Neuronal stem cell (in vitro differentiated cells): ENCODE measurements at regions not wholly inside any gene's neighbourhood (a gene's known extent, or its start where the extent isn't known, plus 50 kb on each side); places are given as distances from the start of the nearest gene placed in this dataset.

ENCODE experiments used
- DNase-seq: peaks from one replicate; pipeline ENCODE4 v3.0.0-alpha.2; 2013; ENCODE audit warnings: low spot score
- H2AFZ ChIP-seq: one replicate; pipeline ENCODE4 v1.6.1; 2013; ENCODE audit warnings: mild to moderate bottlenecking, low read length, inconsistent platforms
- H2AK5ac ChIP-seq: 2 replicates; pipeline ENCODE4 v1.6.1; 2013; ENCODE audit warnings: low read depth, mild to moderate bottlenecking, inconsistent platforms, low read length, moderate library complexity, mixed read lengths
- H2BK120ac ChIP-seq: 2 replicates; pipeline ENCODE4 v1.6.1; 2013; ENCODE audit warnings: low read depth, mild to moderate bottlenecking, inconsistent platforms, low read length, moderate library complexity, mixed read lengths
- H2BK12ac ChIP-seq: one replicate; pipeline ENCODE4 v1.6.1; 2013; ENCODE audit warnings: low read length, inconsistent platforms
- H2BK15ac ChIP-seq: 2 replicates; pipeline ENCODE4 v1.6.1; 2013; ENCODE audit warnings: mild to moderate bottlenecking, low read length, inconsistent platforms, mixed read lengths
- H2BK5ac ChIP-seq: one replicate; pipeline ENCODE4 v1.6.1; 2013; ENCODE audit warnings: inconsistent platforms, mild to moderate bottlenecking, low read length, moderate library complexity
- H3K14ac ChIP-seq: one replicate; pipeline ENCODE4 v1.6.1; 2013; ENCODE audit warnings: low read length, inconsistent platforms
- H3K18ac ChIP-seq: 2 replicates; pipeline ENCODE4 v1.6.1; 2013; ENCODE audit warnings: low read length, inconsistent platforms
- H3K23ac ChIP-seq: 2 replicates; pipeline ENCODE4 v1.6.1; 2013; ENCODE audit warnings: low read depth, mild to moderate bottlenecking, mixed read lengths, low read length, inconsistent platforms; ENCODE audit not compliant: poor library complexity
- H3K27ac ChIP-seq: replicated peaks from 3 replicates; pipeline ENCODE4 v1.5.1; 2013; ENCODE audit warnings: low read length, inconsistent platforms
- H3K27me3 ChIP-seq, 3 experiments: 2 replicates each; pipeline ENCODE4 v1.6.1; 2013; ENCODE audit warnings: low read length in 3 of 3, mild to moderate bottlenecking in 2 of 3, inconsistent platforms in 1 of 3, low read depth in 1 of 3, mixed read lengths in 1 of 3, moderate library complexity in 1 of 3; ENCODE audit not compliant: control insufficient read depth in 3 of 3, insufficient read depth in 3 of 3
- H3K36me3 ChIP-seq, 2 donors: replicated peaks in 1 of 2; 2 replicates each; pipeline ENCODE4 v1.6.1; 2013; ENCODE audit warnings: low read length in 2 of 2; ENCODE audit not compliant: control insufficient read depth in 2 of 2, insufficient read depth in 2 of 2
- H3K4ac ChIP-seq: 2 replicates; pipeline ENCODE4 v1.6.1; 2013; ENCODE audit warnings: inconsistent platforms, mild to moderate bottlenecking, low read length, moderate library complexity
- H3K4me1 ChIP-seq, 2 donors: 1 replicate in 1 of 2; 2 replicates in 1 of 2; pipeline ENCODE4 v1.6.1; 2013; ENCODE audit warnings: low read length in 2 of 2, low read depth in 1 of 2; ENCODE audit not compliant: control insufficient read depth in 2 of 2, insufficient read depth in 1 of 2
- H3K4me2 ChIP-seq: one replicate; pipeline ENCODE4 v1.6.1; 2013; ENCODE audit warnings: mild to moderate bottlenecking, low read length, inconsistent platforms; ENCODE audit not compliant: insufficient read depth, poor library complexity, severe bottlenecking
- H3K4me3 ChIP-seq, 2 donors: 2 replicates each; pipeline ENCODE4 v1.5.1; 2013; ENCODE audit warnings: low read length in 2 of 2, mild to moderate bottlenecking in 2 of 2, inconsistent platforms in 1 of 2, moderate library complexity in 1 of 2
- H3K79me1 ChIP-seq: one replicate; pipeline ENCODE4 v1.6.1; 2013; ENCODE audit warnings: low read depth, mild to moderate bottlenecking, inconsistent platforms, low read length, moderate library complexity
- H3K9ac ChIP-seq: one replicate; pipeline ENCODE4 v1.6.1; 2013; ENCODE audit warnings: mild to moderate bottlenecking, low read depth, low read length, inconsistent platforms; ENCODE audit not compliant: poor library complexity
- H3K9me3 ChIP-seq, 2 donors: replicated peaks in 1 of 2; 2 replicates each; pipeline versions ENCODE3 to v1.6.1; 2013; ENCODE audit warnings: low read length in 2 of 2, mild to moderate bottlenecking in 2 of 2, inconsistent platforms in 1 of 2, low read depth in 1 of 2, mixed read lengths in 1 of 2, moderate library complexity in 1 of 2; ENCODE audit not compliant: control insufficient read depth in 2 of 2, insufficient read depth in 1 of 2
- H4K8ac ChIP-seq: one replicate; pipeline ENCODE4 v1.6.1; 2013; ENCODE audit warnings: low read depth, mild to moderate bottlenecking, inconsistent platforms, low read length, moderate library complexity
- H4K91ac ChIP-seq: one replicate; pipeline ENCODE4 v1.6.1; 2013; ENCODE audit warnings: low read length, low read depth, mild to moderate bottlenecking, inconsistent platforms; ENCODE audit not compliant: poor library complexity
- WGBS, 2 donors: extraction: QIAGEN DNeasy Blood & Tissue Kit; methylation state at CpG; one replicate each; pipeline ENCODE4 v1.1.7; 2013; ENCODE audit warnings: missing lambda C conversion rate in 2 of 2, mixed read lengths in 1 of 2; ENCODE audit not compliant: insufficient read length in 2 of 2, insufficient replicate concordance in 1 of 2; ENCODE audit errors: extremely low coverage in 2 of 2; 5-methylcytosine and 5-hydroxymethylcytosine counted together

- H2BK12ac ChIP-seq, result no peak overlapping the region
- H3K9me3 ChIP-seq, result no peaks in the 10 kb centered on the region
- H3K27me3 ChIP-seq, result no peaks in the 10 kb centered on the region
- H2BK15ac ChIP-seq, result no peak overlapping the region
- no peak overlapping the region for H3K4ac ChIP-seq
- no peaks in the 10 kb centered on the region for H3K4me1 ChIP-seq
- no peak overlapping the region for H3K9ac ChIP-seq
- no peak overlapping the region for H3K27ac ChIP-seq
- H3K23ac ChIP-seq, result no peak overlapping the region
- H2AK5ac ChIP-seq, result no peak overlapping the region
- no peak overlapping the region for H3K18ac ChIP-seq
- no peak overlapping the region for H2BK120ac ChIP-seq
- DNase-seq, result no peak
- H4K8ac ChIP-seq, result no peak overlapping the region
- no peak overlapping the region for H4K91ac ChIP-seq
- H2AFZ ChIP-seq, result no peak overlapping the region
- H3K4me2 ChIP-seq, result no peak overlapping the region
- H3K79me1 ChIP-seq, result no peaks in the 10 kb centered on the region
- no CpG with 5 or more reads among the region's 1 CpG for WGBS, 2 donors
- no peak overlapping the region for H2BK5ac ChIP-seq
- no peaks in the 10 kb centered on the region for H3K36me3 ChIP-seq
- no peak overlapping the region for H3K14ac ChIP-seq
- H3K4me3 ChIP-seq, result no peak overlapping the region
Observed at GRCh38 chr6:74117113-74117512, 421.1 kb downstream of the CD109 start.

GRCh38 chr6:74115674-74116073 lies 419.7 kb downstream of the CD109 start:
- H3K36me3 ChIP-seq, result no peaks in the 10 kb centered on the region
- no peaks in the 10 kb centered on the region for H3K79me1 ChIP-seq
- no peak for DNase-seq
- no peaks in the 10 kb centered on the region for H3K4me1 ChIP-seq
- H4K91ac ChIP-seq, result no peak overlapping the region
- H3K27ac ChIP-seq, result no peak overlapping the region
- no peaks in the 10 kb centered on the region for H3K27me3 ChIP-seq
- H2BK5ac ChIP-seq, result no peak overlapping the region
- no peak overlapping the region for H3K4me2 ChIP-seq
- no peak overlapping the region for H2AK5ac ChIP-seq
- H3K9ac ChIP-seq, result no peak overlapping the region
- H4K8ac ChIP-seq, result no peak overlapping the region
- no peak overlapping the region for H2AFZ ChIP-seq
- no peak overlapping the region for H3K18ac ChIP-seq
- no peak overlapping the region for H3K4ac ChIP-seq
- H3K23ac ChIP-seq, result no peak overlapping the region
- no peak overlapping the region for H2BK12ac ChIP-seq
- WGBS, 2 donors, result no CpG with 5 or more reads among the region's 3 CpGs
- no peak overlapping the region for H3K14ac ChIP-seq
- H3K4me3 ChIP-seq, result no peak overlapping the region
- no peaks in the 10 kb centered on the region for H3K9me3 ChIP-seq
- H2BK120ac ChIP-seq, result no peak overlapping the region
- H2BK15ac ChIP-seq, result no peak overlapping the region

- H2AK5ac ChIP-seq, result no peak overlapping the region
- H3K4me3 ChIP-seq, result no peak overlapping the region
- H2BK15ac ChIP-seq, result no peak overlapping the region
- no peak overlapping the region for H2BK5ac ChIP-seq
- no peak overlapping the region for H3K4ac ChIP-seq
- no peaks in the 10 kb centered on the region for H3K79me1 ChIP-seq
- H4K91ac ChIP-seq, result no peak overlapping the region
- no peak overlapping the region for H3K14ac ChIP-seq
- no peaks in the 10 kb centered on the region for H3K4me1 ChIP-seq
- no peak overlapping the region for H3K23ac ChIP-seq
- H2BK120ac ChIP-seq, result no peak overlapping the region
- no peak for DNase-seq
- H3K27ac ChIP-seq, result no peak overlapping the region
- no peak overlapping the region for H3K18ac ChIP-seq
- no peak overlapping the region for H2AFZ ChIP-seq
- H3K4me2 ChIP-seq, result no peak overlapping the region
- no CpG with 5 or more reads among the region's 2 CpGs for whole genome bisulfite sequencing, 2 donors
- H4K8ac ChIP-seq, result no peak overlapping the region
- no peaks in the 10 kb centered on the region for H3K9me3 ChIP-seq
- H3K36me3 ChIP-seq, result no peaks in the 10 kb centered on the region
- H3K27me3 ChIP-seq, result no peaks in the 10 kb centered on the region
- no peak overlapping the region for H3K9ac ChIP-seq
- H2BK12ac ChIP-seq, result no peak overlapping the region
Observed at GRCh38 chr6:74114428-74114827, 418.4 kb downstream of the CD109 start.

GRCh38 chr6:74113901-74114300 lies 417.9 kb downstream of the CD109 start:
- H2BK12ac ChIP-seq, result no peak overlapping the region
- no peak overlapping the region for H2AK5ac ChIP-seq
- H3K18ac ChIP-seq, result no peak overlapping the region
- H3K4me1 ChIP-seq, result no peaks in the 10 kb centered on the region
- no CpG with 5 or more reads among the region's 2 CpGs for WGBS, 2 donors
- H3K4me2 ChIP-seq, result no peak overlapping the region
- H3K9ac ChIP-seq, result no peak overlapping the region
- H3K36me3 ChIP-seq, result no peaks in the 10 kb centered on the region
- no peak overlapping the region for H3K23ac ChIP-seq
- no peak overlapping the region for H4K91ac ChIP-seq
- no peak overlapping the region for H2AFZ ChIP-seq
- no peak for DNase-seq
- no peak overlapping the region for H3K27ac ChIP-seq
- no peak overlapping the region for H4K8ac ChIP-seq
- no peak overlapping the region for H3K14ac ChIP-seq
- H3K79me1 ChIP-seq, result no peaks in the 10 kb centered on the region
- no peaks in the 10 kb centered on the region for H3K27me3 ChIP-seq
- H3K4me3 ChIP-seq, result no peak overlapping the region
- H2BK5ac ChIP-seq, result no peak overlapping the region
- H3K4ac ChIP-seq, result no peak overlapping the region
- H2BK15ac ChIP-seq, result no peak overlapping the region
- H3K9me3 ChIP-seq, result no peaks in the 10 kb centered on the region
- H2BK120ac ChIP-seq, result no peak overlapping the region
